Stimulated activated CD4-positive, alpha-beta T cell treated with anti-CD3 and anti-CD28 coated beads, Interleukin-12 subunit alpha, Interleukin-12 subunit beta, amount 100 ng/mL, for 4 hours (primary cell): ENCODE measurements at regions not wholly inside any gene's neighbourhood (a gene's known extent, or its start where the extent isn't known, plus 50 kb on each side); places are given as distances from the start of the nearest gene placed in this dataset.
"Not testable (repeated sequence)": the region's sequence is repeated elsewhere in the genome, so short reads cannot be mapped to it uniquely, and the experiment has no call there.

ENCODE experiments used
- DNase-seq: peaks from one replicate; pipeline ENCODE4 v3.0.0-alpha.2; 2020

DNA sequence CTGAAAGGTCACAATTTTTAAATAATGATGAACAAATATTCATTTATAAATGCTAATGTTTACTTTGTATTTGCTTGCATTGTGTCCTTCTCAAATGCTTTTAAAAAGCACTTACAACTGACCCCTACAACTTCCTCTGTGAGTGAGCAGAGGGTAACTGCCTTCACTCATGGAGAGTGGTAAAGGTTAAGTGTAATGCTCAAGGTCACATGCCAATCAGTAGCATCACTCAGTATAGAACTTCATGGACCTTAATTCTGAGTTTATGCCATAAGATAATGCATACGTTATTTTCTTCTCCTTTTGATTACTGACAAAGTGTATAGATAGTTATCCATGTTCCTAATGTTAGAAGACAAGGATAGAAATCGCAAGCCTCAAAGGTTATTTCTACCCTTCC is 91.8 kb upstream of the SERTAD2 start:
- DNase-seq: no peak

DNA sequence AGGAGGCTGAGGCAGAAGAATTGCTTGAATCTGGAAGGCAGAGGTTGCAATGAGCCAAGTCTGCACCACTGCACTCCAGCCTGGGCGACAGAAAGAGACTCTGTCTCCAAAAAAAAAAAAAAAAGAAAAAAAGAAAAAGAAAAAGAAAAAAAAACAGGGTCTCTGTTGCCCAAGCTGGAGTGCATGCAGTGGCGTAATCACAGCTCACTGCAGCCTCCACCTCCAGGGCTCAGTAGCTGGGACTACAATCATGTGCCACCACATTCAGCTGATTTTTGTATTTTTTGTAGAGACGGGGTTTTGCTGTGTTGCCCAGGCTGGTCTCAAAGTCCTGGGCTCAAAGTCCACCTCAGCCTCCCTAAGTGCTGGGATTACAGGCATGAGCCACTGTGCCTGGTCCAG is 94.0 kb upstream of the SERTAD2 start:
- not testable (repeated sequence) for DNase-seq

DNA sequence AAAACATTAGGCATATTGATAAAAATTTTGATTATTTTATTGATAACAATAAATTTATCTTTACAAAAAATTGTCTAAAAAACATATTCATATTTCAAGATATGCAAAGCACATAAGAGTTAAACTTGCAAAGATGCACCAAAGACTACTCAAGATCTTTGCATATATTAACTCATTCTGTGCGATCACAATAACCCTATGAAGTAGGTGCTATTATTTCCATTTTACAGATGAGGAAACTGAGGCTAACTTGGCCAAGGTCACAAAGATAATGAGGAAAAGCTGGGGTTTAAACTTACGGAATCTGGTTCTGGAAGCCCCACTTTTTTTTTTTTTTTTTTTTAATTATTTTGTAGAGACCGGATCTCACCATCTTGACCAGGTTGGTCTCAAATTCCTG is 94.4 kb upstream of the SERTAD2 start:
- no peak for DNase-seq

DNA sequence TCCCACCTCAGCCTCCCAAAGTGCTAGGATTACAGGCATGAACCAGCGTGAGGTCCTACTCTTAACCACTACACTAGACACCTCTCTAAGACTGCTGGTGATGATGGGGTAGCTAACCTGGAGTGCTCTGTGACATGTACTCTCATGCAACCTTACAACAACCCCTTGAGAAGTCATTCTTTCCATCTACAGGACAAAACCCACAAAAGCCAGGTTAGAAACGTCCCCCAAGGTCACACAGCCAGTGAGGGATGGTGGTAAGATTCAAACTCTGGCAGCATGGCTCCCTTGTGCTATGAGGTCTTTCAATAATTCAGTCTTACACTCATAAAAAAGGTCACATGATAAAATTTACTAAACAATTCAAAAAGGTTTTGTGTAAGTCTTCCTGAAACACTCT is 94.8 kb upstream of the SERTAD2 start:
- DNase-seq: no peak

DNA sequence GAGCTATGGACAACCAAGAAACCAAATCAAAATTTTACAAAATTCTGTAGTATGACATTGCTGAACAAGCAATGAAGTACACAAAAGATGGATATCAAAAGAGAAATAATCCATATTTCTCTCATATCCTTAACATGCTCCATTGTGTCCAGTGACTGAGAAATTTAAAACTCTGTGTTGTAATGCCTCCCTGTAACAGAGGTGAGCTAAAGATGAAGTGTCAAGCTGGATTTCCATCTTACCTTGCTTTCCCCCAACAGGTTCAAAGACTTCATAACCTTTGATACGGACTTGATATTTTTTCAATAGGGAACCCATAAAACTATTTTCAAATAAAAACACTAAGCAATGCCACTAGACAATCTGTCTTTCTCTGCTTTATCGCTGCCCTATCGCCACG is 95.7 kb upstream of the SERTAD2 start:
- DNase-seq: no peak

DNA sequence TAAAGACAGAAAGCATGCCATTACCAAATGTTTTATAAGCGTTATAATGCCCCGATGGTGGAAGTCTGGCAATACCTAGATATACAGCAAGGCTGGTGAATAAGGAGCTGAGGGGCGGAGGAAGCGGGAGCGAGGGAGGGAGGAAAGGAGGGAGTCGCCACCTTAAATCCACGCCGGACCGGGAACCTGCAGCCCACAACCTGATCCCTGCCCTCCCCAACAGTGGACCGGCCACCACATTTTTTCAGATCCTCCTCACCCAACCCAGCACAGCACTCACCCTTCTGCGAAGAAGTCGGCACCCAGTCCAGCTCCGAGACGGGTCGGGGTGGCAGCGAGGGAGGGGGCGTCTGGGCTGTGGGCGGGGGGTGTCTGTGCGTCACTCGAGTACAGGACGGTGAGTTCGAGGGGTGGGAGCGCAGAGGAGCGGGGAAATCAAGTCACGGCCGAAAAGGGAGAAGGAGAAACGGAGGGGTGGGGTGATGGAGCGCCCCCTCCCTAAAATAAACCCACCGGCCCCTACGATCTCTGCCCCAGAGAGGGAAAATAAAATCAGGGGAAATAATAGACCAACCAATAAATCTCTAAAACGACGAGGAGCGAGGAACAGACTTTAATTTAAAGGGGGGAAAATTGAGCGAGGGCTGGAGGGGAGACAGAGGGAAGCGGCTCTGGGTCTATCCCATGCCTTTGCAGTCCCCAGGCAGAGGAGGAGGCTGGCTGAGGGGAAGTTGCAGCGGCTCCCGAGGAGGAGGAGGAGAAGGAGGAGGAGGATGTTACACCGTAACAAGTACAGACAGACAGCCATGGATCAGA is 96.5 kb upstream of the SERTAD2 start:
- peak; percentile 31 for DNase-seq

DNA sequence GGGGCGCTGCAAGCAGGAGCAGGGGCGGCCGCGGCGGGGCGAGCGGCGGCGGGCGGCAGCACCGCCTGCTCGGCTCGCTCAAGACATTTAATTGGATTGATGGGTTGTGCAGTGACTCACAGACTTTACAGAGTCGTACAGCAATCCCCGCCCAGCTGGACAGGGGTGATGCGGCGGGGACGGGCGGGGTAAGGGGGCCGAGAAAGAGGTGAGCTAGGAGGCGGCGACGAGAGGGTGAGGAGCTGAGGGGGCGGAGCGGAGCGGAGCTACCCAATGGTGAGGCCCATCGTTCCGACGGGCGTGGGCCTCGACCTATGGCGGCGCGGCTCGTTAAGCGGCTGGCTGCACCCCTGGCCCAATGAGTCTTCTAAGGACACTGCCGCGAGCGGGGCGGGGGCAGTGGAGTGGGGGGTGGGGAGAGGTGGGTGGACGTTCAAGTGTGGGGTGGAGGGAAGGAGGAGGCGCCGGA is 97.1 kb upstream of the SERTAD2 start:
- DNase-seq: peak; percentile 94

DNA sequence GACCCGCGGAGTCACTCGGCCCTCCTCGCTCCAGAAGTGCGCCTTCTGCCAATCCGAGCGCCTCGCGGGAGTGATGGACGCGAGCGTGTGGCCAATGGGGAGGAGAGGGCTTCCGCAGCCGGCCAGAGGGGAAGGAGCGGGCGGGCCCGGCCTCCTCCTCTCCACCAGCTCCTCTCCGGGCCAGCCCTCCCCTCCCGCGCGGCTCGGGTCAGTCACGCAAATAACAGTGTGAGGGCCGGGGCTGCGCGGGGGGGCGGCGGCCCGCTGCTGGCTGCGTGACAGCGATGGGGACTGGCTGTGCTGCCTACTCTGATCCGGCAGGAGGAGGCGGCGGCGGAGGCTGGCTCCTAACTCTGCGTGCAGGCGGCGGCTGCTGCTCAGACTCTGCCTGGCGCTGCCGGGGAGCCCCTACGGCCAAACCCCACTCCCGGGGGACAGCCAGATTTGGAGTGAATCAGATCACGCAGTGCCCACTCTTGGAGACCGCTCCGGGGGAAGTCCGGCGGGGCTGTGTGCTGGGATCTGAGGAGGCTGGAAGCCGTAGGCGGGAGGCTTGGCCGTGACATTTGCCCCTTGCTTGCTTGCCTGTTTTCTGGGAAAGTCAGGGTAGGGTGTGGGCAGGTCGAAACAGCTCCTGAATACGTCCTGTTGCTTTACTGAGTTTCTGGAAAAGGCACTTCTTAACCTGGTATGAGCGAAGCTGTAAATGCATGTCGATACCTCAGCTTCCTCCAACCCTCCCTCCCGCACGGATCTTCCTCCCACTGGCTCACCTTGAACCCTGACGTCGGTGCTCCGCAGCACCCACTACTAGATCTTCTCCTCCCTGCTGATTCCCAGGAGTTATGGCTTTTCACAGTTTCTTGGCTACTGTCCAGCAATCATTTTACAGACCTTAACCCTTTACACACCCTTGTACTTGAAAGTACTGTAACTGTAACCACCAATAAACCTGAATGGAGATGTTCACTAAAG is 97.9 kb upstream of the SERTAD2 start:
- DNase-seq: no peak

DNA sequence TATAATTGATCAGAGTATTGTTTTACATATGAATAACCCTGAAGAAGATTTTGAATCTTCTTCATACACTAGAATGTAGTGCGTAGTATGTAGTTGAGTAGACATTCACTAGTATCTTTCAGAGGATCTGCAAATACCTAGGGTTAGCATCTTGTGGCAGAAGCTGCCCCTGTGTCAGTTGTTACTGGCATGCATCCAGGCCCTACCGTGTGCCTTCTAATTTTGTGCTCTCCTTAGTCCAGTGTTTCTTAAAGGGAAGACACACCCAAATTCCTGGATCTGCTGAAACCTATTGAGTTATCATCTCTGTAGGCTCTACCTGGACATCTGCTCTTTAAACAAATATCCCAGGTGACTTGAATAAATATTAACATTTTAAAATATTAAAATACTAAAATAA is 99.7 kb upstream of the SERTAD2 start:
- no peak for DNase-seq

DNA sequence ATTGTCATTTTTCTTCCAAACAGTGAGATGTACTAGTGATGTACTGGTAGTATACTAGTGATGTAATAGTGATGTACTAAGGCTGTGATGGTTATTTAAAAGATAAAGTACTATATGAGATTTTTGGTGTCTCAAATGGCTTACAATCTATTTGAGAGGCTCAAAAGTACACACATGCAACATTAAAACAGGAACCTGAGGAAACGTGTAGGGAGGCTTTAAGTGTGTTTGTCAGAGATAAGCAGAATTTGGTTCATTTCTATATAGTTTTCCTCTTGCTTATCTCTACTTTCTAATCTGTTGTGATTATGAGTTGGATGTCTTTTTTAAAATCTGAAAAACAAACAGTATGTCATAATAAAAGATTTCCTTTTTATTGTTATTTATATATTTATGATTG is 100.9 kb upstream of the SERTAD2 start:
- no peak for DNase-seq

DNA sequence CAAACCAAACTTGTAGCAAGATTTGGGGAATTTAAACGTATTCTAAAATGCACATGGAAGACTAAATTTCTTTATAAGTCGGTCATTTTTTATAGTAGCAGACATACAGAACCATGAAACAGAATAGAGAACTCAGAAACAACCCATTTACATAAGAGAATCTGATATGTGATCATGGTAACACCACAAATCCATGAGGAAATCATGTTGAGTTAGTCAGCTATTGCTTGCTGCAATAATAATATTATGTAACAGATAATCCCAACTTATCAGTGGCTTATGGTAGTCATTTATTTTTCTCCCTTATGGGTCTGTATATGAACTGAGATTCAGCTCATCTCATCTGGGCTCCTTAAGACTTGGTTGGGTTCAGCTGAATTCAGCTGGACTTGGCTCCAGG is 103.4 kb upstream of the SERTAD2 start:
- DNase-seq: no peak

DNA sequence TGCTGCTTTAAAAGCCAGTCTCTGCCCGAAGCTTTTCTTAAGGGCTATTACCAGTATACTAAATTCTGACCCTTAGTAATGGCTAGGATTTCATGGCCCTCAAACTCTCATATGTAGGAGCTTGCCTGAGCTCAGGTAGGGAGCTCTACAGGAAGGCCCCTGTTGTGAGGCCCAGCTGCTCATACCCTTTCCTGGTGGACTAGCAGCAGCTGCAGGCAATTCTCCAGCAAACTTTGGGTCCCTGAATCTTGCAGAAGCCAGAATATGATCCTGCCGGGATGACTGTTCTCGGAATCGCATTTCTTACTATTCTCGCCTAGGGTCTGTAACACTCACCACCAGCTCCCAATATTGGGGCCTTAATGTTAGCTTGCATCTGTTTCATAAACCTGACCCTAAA is 106.4 kb upstream of the SERTAD2 start:
- DNase-seq: no peak

DNA sequence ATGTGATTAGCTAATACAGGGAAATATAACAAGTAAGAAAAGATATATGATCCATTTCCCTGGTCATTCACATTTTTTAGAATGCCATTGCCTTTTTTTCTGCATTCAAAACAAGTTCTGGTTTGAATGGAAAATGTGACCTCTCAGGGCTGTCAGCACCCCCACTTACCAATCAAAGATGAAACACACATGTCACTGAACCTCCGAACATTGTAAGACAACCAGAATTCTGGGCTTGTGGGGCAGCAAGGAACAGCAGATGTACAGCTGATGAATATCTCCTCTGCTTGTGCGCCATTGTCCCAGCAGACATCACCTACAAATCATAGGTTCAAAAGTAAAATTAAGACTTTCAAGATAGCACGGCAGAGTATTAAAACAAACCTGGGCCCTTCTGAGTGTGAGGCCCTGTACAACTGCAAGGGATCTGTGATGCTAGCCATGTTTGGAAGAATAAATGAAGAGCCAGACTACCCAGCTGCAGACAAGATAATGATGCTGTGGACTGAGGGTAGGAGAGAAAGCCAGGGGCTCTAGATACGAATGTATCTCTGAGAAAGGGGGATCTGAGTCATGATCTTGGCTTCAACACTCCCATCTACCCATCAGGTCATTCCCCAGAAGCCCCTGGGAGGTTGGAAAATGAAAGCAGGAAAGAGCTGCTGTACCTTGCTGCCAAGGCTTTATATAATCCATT is 108.7 kb upstream of the SERTAD2 start:
- no peak for DNase-seq

DNA sequence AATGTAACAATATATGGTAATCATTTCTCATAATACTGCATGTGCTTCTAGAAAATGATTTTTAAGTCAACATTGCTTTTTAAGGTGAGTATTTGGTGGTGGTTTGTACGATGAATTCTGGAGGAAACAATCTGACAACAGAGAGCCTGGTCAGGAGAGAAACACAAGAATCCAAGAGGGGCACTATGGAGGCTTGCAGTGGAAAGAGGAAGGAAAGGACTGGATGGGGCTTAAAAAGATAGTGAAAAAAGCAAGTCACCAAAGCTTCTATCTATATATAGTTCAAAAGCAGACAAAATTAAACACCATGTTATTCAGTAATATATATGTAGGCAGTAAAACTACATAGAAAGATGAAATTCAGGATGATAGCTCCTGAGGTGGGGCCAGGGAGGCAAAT is 109.4 kb upstream of the SERTAD2 start:
- DNase-seq: no peak

DNA sequence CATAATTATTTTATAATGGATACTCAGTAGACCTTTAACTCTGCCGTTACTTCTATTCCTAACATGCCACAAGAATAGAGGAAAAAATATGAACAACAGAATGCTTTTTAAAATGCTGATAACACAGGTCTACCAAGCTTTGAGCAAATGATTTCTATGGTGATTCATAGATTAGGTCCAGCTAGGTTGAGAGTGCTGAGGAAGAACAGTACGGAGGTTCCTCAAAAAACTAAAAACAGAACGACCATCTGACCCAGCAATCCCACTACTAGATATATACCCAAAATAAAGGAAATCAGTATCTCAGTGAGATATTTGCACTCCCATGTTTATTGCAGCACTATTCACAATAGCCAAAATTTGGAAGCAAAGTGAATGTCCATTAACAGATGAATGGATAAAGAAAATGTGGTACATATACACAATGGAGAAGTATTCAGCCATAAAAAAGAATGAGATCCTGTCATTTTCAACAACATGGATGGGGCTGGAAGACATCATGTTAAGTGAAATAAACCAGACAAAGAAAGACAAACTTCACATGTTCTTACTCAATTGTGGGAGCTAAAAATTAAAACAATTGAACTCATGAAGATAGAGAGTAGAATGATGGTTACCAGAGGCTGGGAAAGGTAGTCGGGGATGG is 111.6 kb upstream of the SERTAD2 start:
- no peak for DNase-seq

DNA sequence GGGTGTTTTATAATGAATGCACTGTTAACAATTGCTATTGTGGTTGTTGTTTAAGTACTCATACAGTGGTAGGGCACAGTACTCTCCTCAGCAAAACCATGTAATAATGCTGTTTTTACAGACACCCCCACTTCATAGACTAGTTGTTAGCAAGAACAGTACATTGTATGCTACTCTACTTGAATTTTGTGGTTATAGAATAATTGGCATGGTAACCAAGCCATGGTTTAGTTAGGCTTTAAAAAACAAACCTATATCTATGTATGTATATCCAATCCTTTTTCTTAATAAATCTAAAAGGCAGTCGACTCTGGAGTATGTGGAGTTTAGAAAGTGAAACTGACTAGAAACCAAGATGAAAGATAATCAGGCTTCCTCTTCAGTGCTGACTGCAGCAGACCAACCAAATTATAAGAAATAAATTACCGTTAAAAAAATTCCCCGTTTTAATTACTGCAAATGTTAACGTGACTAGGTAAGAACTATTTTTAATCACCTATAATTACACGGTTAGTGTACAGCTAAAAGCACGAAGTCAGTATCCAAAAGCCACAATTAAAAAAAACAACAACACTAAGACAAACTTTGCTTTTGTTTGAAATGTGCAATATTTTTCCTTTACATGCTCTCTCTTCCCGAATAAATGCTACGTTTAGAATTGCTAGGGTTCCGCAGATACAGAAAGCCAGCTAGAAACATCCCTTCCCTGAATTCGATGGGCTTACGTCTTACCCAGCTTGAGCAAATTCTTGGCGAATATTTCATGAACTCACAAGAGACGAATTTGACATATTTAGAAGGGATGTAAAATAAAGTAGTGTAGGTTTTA is 113.3 kb upstream of the SERTAD2 start:
- DNase-seq: no peak

DNA sequence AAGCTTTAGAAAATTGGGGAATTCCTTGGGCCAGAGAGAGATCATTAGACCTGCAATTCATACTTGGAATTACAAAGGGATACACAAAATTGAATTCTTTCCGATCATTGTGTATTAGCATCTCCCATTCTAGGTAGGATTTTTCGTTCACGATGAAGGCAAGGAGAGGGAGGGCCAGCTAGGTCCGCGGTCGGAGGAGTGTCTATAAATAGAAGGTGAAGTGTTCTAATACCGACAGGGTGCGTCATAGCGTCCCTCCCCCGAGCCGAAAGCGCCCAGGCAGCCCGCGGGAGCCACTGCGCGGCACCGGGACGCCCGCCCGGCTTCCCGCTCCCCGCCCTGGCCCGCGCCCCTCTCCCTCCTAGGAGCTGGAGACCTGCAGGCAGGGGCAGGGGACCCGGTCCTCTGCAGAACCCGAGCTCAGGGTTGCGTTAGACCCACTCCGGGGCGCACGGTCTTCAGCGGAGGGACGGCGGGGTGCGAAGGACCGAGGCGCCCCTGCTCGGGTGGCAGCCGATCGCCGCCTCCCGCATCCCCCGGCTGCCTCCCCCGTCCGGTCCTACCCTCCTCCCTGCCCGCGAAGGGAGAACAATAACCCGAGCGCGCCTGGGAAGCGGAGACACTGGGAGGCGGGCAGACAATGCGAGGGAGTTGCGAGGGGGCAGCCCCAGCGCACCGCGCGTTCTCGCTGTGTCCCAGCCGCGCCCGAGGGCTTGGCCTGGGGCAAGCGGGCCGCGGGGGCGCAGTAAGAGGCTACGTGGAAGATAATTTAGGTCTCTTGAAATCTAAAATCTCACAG is 114.2 kb upstream of the SERTAD2 start:
- DNase-seq: peak; percentile 67

DNA sequence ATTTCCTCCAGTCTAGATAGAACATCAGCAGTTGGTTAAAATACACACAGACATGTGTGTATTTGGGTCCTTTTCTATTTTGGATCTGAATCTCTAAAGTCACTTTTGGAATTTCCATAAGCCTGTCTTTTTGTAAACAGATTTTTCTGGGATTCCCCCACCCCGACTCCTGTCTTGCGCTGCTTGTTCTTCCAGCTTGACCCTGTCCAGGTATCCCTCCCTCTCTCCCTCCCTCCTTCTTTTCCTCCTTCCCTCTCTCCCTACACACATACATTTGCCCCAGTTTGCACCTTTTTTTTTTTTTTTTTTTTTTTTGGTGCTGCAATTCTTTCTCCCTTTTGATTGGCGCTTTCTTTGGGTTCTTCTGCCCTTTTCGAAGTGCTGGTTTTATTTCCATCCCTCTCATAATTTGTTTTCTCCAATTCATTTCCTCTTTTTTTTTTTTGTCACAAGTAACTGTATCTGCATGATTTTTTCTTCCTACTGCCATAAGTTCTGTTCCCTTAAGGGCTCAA is 114.8 kb upstream of the SERTAD2 start:
- DNase-seq: no peak

DNA sequence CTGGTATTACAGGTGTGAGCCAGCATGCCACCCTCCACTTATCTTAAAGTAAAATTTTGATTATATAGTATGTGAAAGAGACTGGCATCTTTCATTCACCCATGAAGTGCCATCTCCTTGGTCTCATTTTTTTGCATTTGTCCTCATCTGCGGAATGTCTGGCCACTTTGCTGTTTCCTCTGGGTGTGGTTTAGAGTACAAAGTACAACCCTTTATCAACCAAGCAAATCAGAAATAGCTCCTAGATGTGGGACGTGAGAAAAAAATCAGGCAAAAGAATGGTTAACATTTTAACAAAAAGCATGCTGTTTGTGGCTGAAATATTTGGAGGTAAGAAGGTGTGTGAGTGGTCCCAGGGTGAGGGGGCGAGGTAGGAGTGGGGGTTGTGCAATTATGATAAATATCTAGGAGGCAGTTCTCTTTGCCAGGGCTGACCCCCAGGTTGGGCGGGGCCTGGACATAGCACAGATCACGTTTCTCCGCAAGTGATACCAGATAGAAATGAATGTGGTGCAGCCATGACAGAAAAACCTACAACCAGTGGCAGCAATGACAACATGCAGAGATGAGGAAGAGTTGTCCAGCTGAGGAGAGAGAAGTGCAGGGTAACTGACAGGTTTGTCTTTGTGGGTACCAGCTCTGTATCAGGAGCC is 115.8 kb upstream of the SERTAD2 start:
- no peak for DNase-seq

DNA sequence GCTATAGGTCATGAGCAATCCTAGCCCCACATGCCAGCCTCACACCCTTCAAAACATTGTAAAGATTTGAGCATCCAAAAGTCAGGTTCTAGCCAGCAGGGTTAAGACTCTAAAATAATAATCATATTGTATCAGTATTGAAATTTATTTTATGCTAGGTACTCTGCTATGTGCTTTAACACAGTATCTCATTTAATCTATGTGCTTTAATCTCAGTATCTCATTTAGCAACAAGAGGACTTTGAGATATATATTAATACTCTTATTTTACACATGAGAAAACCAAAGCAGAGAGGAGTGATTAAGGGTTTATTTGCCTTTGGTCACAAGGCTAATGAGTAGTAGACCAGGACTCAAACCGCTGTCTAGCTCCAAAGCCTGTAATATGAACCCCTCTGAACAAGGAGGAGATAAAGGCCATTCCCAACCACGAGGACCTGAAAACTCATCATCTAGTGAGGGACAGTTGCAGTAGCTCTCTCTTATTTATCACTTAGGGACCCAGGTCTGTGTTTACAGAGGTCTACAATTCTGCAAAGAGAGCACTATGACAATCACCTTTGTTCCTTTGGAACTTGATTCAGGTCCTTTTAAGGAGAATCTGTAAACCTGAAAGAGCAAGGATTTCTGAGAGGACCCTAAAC is 116.5 kb upstream of the SERTAD2 start:
- DNase-seq: no peak
